K562 (cell line): ENCODE measurements at regions not wholly inside any gene's neighbourhood (a gene's known extent, or its start where the extent isn't known, plus 50 kb on each side); places are given as distances from the start of the nearest gene placed in this dataset.

ENCODE experiments used
- ATAC-seq: fragments of 200-7000 bp; cut with Tn5 transposase; 3 replicates; pipeline ENCODE4 v1.9.1; 2020; ENCODE audit warnings: moderate library complexity
- BruUV-seq: library from RNA; stranded (reverse); fragments of 400-500 nt; replicated peaks from 2 replicates; lab custom pipeline; 2021; lab: Mats Ljungman, UMichigan
- CTCF ChIA-PET: fragments of 300-600 bp; formaldehyde crosslinking; extraction: SDS; loops from one replicate; lab custom pipeline; 2021; ENCODE audit warnings: low intra/inter-chr PET ratio; lab: Yijun Ruan, JAX
- POLR2A ChIA-PET: fragments of 300-600, 350-650 bp; sonication (Branson Sonifier 250); formaldehyde crosslinking; extraction: SDS; loops from one replicate; lab custom pipeline; 2021; ENCODE audit warnings: antibody characterized with exemption, inconsistent platforms; lab: Yijun Ruan, JAX
- DNase-seq, 4 experiments: peaks; one replicate each; pipeline versions ENCODE4 v3.0.0 to v3.0.0-alpha.2; 2011 to 2018; ENCODE audit warnings: low spot score in 3 of 4, mixed read lengths in 3 of 4; ENCODE audit errors: extremely low read depth in 1 of 4
- FAIRE-seq: peaks from 2 replicates; lab custom pipeline; 2011; peaks lifted over from hg19 to GRCh38; lab: Jason Lieb, UNC
- H2AFZ ChIP-seq: 2 replicates; pipeline ENCODE4 v1.6.0; 2011; ENCODE audit warnings: low read depth, low read length, control low read depth, inconsistent platforms
- H3K27ac ChIP-seq: fragments of 200-600 bp; 3 replicates; pipeline ENCODE4 v1.8.0; 2011; ENCODE audit warnings: low read depth, mild to moderate bottlenecking, control low read depth, inconsistent platforms, low read length, moderate library complexity, mixed read lengths; ENCODE audit errors: extremely low read depth
- H3K27me3 ChIP-seq, 2 experiments: fragments of 300-600 bp in 1 of 2; 2 replicates in 1 of 2; 3 replicates in 1 of 2; pipeline versions ENCODE4 v1.6.0 to v1.8.0; 2011; ENCODE audit warnings: inconsistent platforms in 2 of 2, low read length in 2 of 2, mild to moderate bottlenecking in 1 of 2, mixed read lengths in 1 of 2, moderate library complexity in 1 of 2; ENCODE audit not compliant: control insufficient read depth in 2 of 2, insufficient read depth in 2 of 2
- H3K36me3 ChIP-seq: fragments of 300-600 bp; 3 replicates; pipeline ENCODE4 v1.8.0; 2011; ENCODE audit warnings: mild to moderate bottlenecking, low read length, inconsistent platforms; ENCODE audit not compliant: control insufficient read depth, insufficient read depth
- H3K4me1 ChIP-seq, 2 experiments: fragments of 200-600 bp in 1 of 2; replicated peaks in 1 of 2; 2 replicates in 1 of 2; 3 replicates in 1 of 2; pipeline versions ENCODE4 v1.5.1 to v1.8.0; 2011; ENCODE audit warnings: inconsistent platforms in 2 of 2, low read length in 2 of 2, mild to moderate bottlenecking in 1 of 2, mixed read lengths in 1 of 2, moderate library complexity in 1 of 2; ENCODE audit not compliant: control insufficient read depth in 2 of 2, insufficient read depth in 2 of 2
- H3K4me2 ChIP-seq: 2 replicates; pipeline ENCODE4 v1.6.1; 2011; ENCODE audit warnings: low read length, control low read depth, inconsistent platforms, mixed read lengths; ENCODE audit not compliant: insufficient read depth
- H3K4me3 ChIP-seq: fragments of 200-600 bp; sonication (generic), shearing (Covaris generic); 2 replicates; pipeline ENCODE4 v1.5.1; 2016; ENCODE audit warnings: control low read depth, inconsistent platforms
- H3K79me2 ChIP-seq: fragments of 200-600 bp; 3 replicates; pipeline ENCODE4 v1.8.0; 2011; ENCODE audit warnings: low read length, inconsistent platforms; ENCODE audit not compliant: control insufficient read depth, insufficient read depth
- H3K9ac ChIP-seq, 2 experiments: 2 replicates each; pipeline versions ENCODE4 v1.6.0 to v1.6.1; 2011; ENCODE audit warnings: low read depth in 2 of 2, low read length in 2 of 2, control low read depth in 1 of 2, inconsistent platforms in 1 of 2, mild to moderate bottlenecking in 1 of 2, mixed read lengths in 1 of 2; ENCODE audit not compliant: insufficient read depth in 1 of 2
- H3K9me1 ChIP-seq: one replicate; pipeline ENCODE4 v1.6.0; 2011; ENCODE audit warnings: inconsistent platforms, mild to moderate bottlenecking, low read length, moderate library complexity; ENCODE audit not compliant: control insufficient read depth, insufficient read depth
- H3K9me3 ChIP-seq: replicated peaks from 2 replicates; pipeline ENCODE4 v1.5.1; 2011; ENCODE audit warnings: low read depth, low read length, inconsistent platforms; ENCODE audit not compliant: control insufficient read depth, insufficient read depth
- H4K20me1 ChIP-seq: replicated peaks from 2 replicates; pipeline ENCODE4 v1.6.1; 2011; ENCODE audit warnings: low read length, inconsistent platforms, mixed read lengths; ENCODE audit not compliant: control insufficient read depth, insufficient read depth
- CC2D1A ChIP-seq: fragments of 450-650 bp; IDR thresholded peaks from 2 replicates; pipeline ENCODE4 v1.6.1; 2017; ENCODE audit warnings: mild to moderate bottlenecking
- CTBP1 ChIP-seq: fragments of 450-650 bp; IDR thresholded peaks from 2 replicates; pipeline ENCODE4 v1.6.1; 2016; ENCODE audit warnings: borderline replicate concordance
- E4F1 ChIP-seq: fragments of 250-450 bp; sonication (Bioruptor Pico); IDR thresholded peaks from 2 replicates; pipeline ENCODE4 v1.5.0; 2021; ENCODE audit warnings: mild to moderate bottlenecking, borderline replicate concordance
- FOXJ3 ChIP-seq: sonication (generic); formaldehyde crosslinking; IDR thresholded peaks from 2 replicates; pipeline ENCODE4 v1.4.0; 2020; ENCODE audit warnings: mild to moderate bottlenecking, missing genetic modification reagents
- GTF2B ChIP-seq: IDR thresholded peaks from 2 replicates; pipeline ENCODE4 v1.6.1; 2011; ENCODE audit not compliant: insufficient read length; ENCODE audit errors: extremely low read depth
- HCFC1 ChIP-seq: IDR thresholded peaks from 2 replicates; pipeline ENCODE4 v1.6.1; 2012; ENCODE audit warnings: low read depth, low read length, improper control_type of control experiment
- HDGF ChIP-seq: fragments of 450-650 bp; IDR thresholded peaks from 2 replicates; pipeline ENCODE4 v1.6.1; 2016
- MGA ChIP-seq: fragments of 450-650 bp; IDR thresholded peaks from 2 replicates; pipeline ENCODE4 v1.6.1; 2016; ENCODE audit warnings: mild to moderate bottlenecking, moderate library complexity
- PTRF ChIP-seq: fragments of 450-650 bp; IDR thresholded peaks from 2 replicates; pipeline ENCODE4 v1.6.1; 2016; ENCODE audit warnings: mild to moderate bottlenecking, missing genetic modification characterization, missing compliant biosample characterization
- WGBS: fragments of 100-300 bp; shearing (Covaris generic); methylation state at CpG from one replicate; pipeline ENCODE4 v1.1.6; 2016; ENCODE audit warnings: low coverage, mixed read lengths; ENCODE audit not compliant: insufficient coverage; ENCODE audit errors: missing lambda C conversion rate; 5-methylcytosine and 5-hydroxymethylcytosine counted together
- in situ Hi-C: fragments of 300-500 bp; cut with MboI; formaldehyde crosslinking; loops from 4 replicates; pipeline ENCODE4 v1.15.0; 2018; ENCODE audit warnings: inconsistent platforms, mixed read lengths
- intact Hi-C: fragments of 100-400 bp; cut with micrococcal nuclease; formaldehyde crosslinking; loops from 2 replicates; pipeline ENCODE4 v1.14.2; 2022

- Histone ChIP-seq H3K27ac (no peak overlapping the region), H3K4me2 (no peak overlapping the region), H3K9me3 (no peaks in the 10 kb centered on the region), H3K79me2 (no peaks in the 10 kb centered on the region), H3K4me3 (no peak overlapping the region), H3K27me3 (peaks cover 0 to 6% of the 10 kb centered on the region in 2 experiments; a peak in 3 of 5 replicates), H2AFZ (no peak overlapping the region), H3K9ac (no peak overlapping the region), H3K9me1 (no peaks in the 10 kb centered on the region), H3K4me1 (no peaks in the 10 kb centered on the region), H4K20me1 (no peaks in the 10 kb centered on the region; the same call in 1 of the 2 replicates), H3K36me3 (no peaks in the 10 kb centered on the region)
- in situ Hi-C loops (no loop called here), intact Hi-C loops (no loop called here)
- ChIA-PET CTCF (no interaction called here), POLR2A (interaction anchor here (0.6 kb wide), 2 partner anchors 8 to 246 kb away, joined by 3 to 4 read pairs; no protein-coding TSS in a partner anchor)
- BruUV-seq: no TSS peak
- ATAC-seq (no peak), FAIRE-seq (no peak), DNase-seq (no peak)
- WGBS: 2% methylated on average over 7 of the region's 7 CpGs
- TF ChIP-seq HCFC1 (no peak), CTBP1 (no peak), E4F1 (CRISPR knock-in tag) (no peak), FOXJ3 (CRISPR knock-in tag) (no peak), PTRF (no peak), GTF2B (no peak), CC2D1A (no peak), MGA (no peak), HDGF (no peak)
Measured at GRCh38 chr12:22766911-22767420, 142.0 kb downstream of the ETNK1 start.
